ENCODE measurements at regions not wholly inside any gene's neighbourhood (a gene's known extent, or its start where the extent isn't known, plus 50 kb on each side); places are given as distances from the start of the nearest gene placed in this dataset.

DNA sequence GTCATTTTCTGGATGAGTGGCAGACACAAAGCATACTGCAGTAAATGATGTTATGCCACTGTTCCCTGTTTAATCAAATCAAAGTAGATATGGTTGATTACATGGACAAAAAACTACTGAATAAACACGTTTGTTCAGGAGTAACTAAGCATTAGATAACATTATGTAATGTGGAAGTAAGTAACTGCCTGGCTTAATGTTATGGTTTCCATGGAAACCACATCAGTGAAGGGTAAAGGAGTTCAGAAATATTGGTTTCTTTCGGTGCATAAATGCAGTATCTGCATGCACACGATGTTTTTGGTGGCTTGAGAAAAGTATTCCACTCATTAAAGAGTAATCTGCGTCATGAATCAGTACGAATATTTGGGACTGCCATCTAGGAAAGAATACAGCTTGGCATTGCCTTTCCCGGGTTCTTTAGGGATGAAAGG, 131.3 kb upstream of the PRKCQ start (continued):
- TF ChIP-seq, protein P1, sequence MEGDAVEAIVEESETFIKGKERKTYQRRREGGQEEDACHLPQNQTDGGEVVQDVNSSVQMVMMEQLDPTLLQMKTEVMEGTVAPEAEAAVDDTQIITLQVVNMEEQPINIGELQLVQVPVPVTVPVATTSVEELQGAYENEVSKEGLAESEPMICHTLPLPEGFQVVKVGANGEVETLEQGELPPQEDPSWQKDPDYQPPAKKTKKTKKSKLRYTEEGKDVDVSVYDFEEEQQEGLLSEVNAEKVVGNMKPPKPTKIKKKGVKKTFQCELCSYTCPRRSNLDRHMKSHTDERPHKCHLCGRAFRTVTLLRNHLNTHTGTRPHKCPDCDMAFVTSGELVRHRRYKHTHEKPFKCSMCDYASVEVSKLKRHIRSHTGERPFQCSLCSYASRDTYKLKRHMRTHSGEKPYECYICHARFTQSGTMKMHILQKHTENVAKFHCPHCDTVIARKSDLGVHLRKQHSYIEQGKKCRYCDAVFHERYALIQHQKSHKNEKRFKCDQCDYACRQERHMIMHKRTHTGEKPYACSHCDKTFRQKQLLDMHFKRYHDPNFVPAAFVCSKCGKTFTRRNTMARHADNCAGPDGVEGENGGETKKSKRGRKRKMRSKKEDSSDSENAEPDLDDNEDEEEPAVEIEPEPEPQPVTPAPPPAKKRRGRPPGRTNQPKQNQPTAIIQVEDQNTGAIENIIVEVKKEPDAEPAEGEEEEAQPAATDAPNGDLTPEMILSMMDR (conservative IDR thresholded peaks at IDR 0.05; ENCODE audit: low read depth in 2 of 2) = no peak
- TF ChIP-seq EZH2 (IDR thresholded peaks at IDR 0.05; ENCODE audit: low read depth, unreplicated experiment) (no peak), CREB1 (CRISPR knock-in tag; IDR thresholded peaks at IDR 0.05; ENCODE audit: low read depth) (no peak), JUNB (IDR thresholded peaks at IDR 0.05; ENCODE audit: unreplicated experiment) (no peak), NANOG (IDR thresholded peaks at IDR 0.05; ENCODE audit: borderline replicate concordance) (no peak), ZNF114 (CRISPR knock-in tag; IDR thresholded peaks at IDR 0.05) (no peak)
- TF ChIP-seq, protein P2, sequence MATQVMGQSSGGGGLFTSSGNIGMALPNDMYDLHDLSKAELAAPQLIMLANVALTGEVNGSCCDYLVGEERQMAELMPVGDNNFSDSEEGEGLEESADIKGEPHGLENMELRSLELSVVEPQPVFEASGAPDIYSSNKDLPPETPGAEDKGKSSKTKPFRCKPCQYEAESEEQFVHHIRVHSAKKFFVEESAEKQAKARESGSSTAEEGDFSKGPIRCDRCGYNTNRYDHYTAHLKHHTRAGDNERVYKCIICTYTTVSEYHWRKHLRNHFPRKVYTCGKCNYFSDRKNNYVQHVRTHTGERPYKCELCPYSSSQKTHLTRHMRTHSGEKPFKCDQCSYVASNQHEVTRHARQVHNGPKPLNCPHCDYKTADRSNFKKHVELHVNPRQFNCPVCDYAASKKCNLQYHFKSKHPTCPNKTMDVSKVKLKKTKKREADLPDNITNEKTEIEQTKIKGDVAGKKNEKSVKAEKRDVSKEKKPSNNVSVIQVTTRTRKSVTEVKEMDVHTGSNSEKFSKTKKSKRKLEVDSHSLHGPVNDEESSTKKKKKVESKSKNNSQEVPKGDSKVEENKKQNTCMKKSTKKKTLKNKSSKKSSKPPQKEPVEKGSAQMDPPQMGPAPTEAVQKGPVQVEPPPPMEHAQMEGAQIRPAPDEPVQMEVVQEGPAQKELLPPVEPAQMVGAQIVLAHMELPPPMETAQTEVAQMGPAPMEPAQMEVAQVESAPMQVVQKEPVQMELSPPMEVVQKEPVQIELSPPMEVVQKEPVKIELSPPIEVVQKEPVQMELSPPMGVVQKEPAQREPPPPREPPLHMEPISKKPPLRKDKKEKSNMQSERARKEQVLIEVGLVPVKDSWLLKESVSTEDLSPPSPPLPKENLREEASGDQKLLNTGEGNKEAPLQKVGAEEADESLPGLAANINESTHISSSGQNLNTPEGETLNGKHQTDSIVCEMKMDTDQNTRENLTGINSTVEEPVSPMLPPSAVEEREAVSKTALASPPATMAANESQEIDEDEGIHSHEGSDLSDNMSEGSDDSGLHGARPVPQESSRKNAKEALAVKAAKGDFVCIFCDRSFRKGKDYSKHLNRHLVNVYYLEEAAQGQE (IDR thresholded peaks at IDR 0.05; ENCODE audit: unreplicated experiment) = no peak

DNA sequence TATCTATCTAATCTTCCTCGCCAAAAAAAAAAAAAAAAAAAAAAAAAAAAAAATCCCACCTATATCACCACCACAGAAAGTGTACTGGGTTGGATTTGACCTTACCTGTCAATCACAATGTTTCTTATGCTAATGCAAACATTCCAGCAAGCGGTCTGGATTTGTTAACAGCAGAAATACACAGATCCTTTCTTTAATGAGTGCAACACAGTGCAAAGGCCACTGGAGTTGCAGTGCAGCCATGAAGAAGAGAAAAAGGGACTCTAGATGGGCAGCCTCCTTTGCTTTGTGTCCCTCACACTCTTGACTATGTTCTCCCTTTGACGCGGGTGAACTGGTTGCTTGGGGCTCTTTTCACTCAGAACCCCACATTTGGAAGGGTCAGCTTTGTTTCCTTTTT, 127.3 kb upstream of the PRKCQ start:
- H3K4me3 Mint-ChIP-seq = no peak overlapping the region
- no peak for ATAC-seq
- no peaks in the 10 kb centered on the region for H3K36me3 ChIP-seq (ENCODE audit: insufficient read depth)
- no peak overlapping the region for H3K4me2 ChIP-seq
- no peaks in the 10 kb centered on the region for H4K20me1 ChIP-seq (replicated peaks; ENCODE audit: insufficient read depth)
- no peaks in the 10 kb centered on the region for H3K79me2 ChIP-seq (replicated peaks; ENCODE audit: insufficient read depth)
- H2AFZ ChIP-seq = no peak overlapping the region
- H3K27me3 Mint-ChIP-seq (ENCODE audit: insufficient read depth, low read depth, poor library complexity) = peaks cover 4% of the 10 kb centered on the region
- H3K9me3 Mint-ChIP-seq = no peaks in the 10 kb centered on the region
- peaks cover 13% of the 10 kb centered on the region for H3K4me1 Mint-ChIP-seq
- H3K36me3 Mint-ChIP-seq (ENCODE audit: low read depth) = no peaks in the 10 kb centered on the region
- H3K27ac Mint-ChIP-seq = no peak overlapping the region
- peaks cover 7% of the 10 kb centered on the region; the same call in 1 of the 2 replicates for H3K4me1 ChIP-seq (ENCODE audit: insufficient read depth)
- H3K9me2 ChIP-seq (ENCODE audit: insufficient read depth) = no peaks in the 10 kb centered on the region
- no peaks in the 10 kb centered on the region; the same call in 1 of the 2 replicates for H3F3A ChIP-seq (replicated peaks; ENCODE audit: low read depth)
- H3K27ac ChIP-seq (ENCODE audit: low read depth) = no peak overlapping the region
- no peak for DNase-seq (ENCODE audit: low spot score)
- H3K4me3 ChIP-seq = no peak overlapping the region
- H3K27me3 ChIP-seq (ENCODE audit: insufficient read depth) = no peaks in the 10 kb centered on the region
- TF ChIP-seq ZNF462 (CRISPR knock-in tag; IDR thresholded peaks at IDR 0.05) (no peak), CREB1 (CRISPR knock-in tag; IDR thresholded peaks at IDR 0.05; ENCODE audit: low read depth) (no peak), JUNB (IDR thresholded peaks at IDR 0.05; ENCODE audit: unreplicated experiment) (no peak), STAT1 (IDR thresholded peaks at IDR 0.05; ENCODE audit: unreplicated experiment) (no peak), EZH2 (IDR thresholded peaks at IDR 0.05; ENCODE audit: low read depth, unreplicated experiment) (no peak)
- TF ChIP-seq, protein P3, sequence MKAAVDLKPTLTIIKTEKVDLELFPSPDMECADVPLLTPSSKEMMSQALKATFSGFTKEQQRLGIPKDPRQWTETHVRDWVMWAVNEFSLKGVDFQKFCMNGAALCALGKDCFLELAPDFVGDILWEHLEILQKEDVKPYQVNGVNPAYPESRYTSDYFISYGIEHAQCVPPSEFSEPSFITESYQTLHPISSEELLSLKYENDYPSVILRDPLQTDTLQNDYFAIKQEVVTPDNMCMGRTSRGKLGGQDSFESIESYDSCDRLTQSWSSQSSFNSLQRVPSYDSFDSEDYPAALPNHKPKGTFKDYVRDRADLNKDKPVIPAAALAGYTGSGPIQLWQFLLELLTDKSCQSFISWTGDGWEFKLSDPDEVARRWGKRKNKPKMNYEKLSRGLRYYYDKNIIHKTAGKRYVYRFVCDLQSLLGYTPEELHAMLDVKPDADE (IDR thresholded peaks at IDR 0.05) = no peak
- TF ChIP-seq, protein P1 (conservative IDR thresholded peaks at IDR 0.05; ENCODE audit: low read depth in 2 of 2) = no peak
